NCI-H2171 treated with DMSO at 0.1 percent for 48 hours (cell line): ENCODE measurements at regions not wholly inside any gene's neighbourhood (a gene's known extent, or its start where the extent isn't known, plus 50 kb on each side); places are given as distances from the start of the nearest gene placed in this dataset.
"Not testable (repeated sequence)": the region's sequence is repeated elsewhere in the genome, so short reads cannot be mapped to it uniquely, and the experiment has no call there.

Source experiments
- DNase-seq: peaks from one replicate; lab custom pipeline; 2025; lab: John Stamatoyannopoulos, UW

DNA sequence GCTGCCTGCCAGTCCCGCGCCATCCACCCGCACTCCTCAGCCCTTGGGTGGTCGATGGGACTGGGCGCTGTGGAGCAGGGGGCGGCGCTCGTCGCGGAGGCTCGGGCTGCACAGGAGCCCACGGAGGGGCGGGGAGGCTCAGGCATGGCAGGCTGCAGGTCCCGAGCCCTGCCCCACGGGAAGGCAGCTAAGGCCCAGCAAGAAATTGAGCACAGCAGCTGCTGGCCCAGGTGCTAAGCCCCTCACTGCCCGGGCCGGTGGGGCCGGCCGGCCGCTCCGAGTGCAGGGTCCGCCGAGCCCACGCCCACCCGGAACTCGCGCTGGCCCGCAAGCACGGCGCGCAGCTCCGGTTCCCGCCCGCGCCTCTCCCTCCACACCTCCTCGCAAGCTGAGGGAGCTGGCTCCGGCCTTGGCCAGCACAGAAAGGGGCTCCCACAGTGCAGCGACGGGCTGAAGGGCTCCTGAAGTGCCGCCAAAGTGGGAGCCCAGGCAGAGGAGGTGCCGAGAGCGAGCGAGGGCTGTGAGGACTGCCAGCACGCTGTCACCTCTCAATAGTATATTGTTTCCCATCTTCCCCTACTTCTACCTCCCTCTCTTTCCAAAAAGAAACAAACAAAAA, 219.6 kb downstream of the BAMBI start:
- not testable (repeated sequence) for DNase-seq

DNA sequence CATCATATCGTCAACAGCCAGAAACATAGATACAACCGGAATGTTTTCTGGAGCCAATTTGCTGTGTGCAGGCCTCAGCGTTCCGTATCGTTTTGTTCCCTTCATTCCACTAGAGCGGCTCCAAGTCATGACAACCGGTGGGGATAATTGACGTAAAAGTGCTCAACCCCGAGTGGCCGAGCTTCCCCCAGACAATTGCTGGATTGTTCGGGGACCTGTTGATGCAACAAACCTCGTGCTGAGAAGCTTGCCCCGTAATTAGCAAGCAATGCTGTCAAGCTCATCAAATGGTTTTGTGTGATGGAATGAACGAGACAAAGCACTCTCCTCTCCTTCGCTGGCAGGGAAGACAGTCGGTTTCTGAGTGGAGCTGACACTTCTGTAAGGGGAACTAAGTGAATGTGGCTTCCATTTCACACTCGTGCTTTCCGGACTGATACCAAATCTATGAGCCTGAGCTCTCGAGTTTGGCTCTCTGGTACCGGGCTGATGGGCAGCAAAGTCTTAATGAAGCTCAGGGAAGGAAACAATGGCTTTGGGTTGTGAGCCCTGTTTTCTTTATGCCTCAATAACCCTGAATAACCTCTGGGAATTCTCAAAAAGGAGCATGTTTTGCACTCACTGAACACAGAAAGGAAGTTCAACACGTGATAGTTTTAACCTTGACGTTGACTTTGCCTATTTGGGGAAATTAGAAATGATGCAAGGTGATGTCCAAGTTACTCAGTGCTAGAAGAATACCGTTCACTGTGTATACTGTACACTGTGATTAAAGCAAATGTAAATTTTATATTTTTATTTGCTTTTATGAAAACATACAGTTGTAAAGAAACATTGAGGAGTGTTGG, 220.5 kb downstream of the BAMBI start:
- DNase-seq: no peak

GRCh38 chr10:28902215-28902614, 224.9 kb downstream of the BAMBI start:
- no peak for DNase-seq

GRCh38 chr10:28903063-28903462, 225.7 kb downstream of the BAMBI start:
- no peak for DNase-seq

DNA sequence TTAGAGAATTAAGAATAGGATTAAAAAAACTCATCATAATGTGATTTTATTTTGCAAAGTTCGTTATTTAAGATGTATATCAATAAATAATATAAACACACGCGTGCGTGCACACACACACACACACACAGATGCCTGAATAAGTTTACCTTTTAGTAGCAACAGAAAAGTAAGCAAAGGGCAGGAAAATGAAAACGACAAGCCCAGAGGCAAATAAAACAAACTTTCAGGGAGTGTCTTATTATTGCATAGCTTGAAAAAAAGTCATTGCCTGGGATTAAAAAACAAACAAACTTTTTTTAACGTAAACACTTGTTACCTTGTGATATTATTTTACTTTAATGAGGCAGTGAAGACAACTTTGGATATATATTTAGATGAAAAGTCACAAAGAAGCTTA, 226.4 kb downstream of the BAMBI start:
- DNase-seq: no peak

DNA sequence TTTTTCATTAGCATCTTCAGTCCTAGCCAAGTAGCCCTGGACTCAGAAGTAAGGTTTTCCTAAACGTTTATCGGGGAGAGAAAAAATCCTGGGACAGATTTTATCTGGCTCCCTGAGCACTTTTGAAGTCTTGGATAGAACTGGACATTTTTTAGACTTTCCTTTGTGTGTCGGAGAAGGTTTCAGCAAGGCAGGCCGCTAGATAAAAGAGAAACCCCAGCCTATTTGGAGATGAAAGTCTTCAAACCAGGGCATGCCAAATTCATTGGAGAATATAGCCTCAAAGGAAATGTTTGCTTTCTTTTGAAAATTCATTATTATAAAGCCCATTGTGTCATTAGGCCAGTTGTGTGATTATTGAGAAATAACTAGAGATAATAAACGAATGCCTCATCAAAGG, 228.1 kb downstream of the BAMBI start:
- no peak for DNase-seq

DNA sequence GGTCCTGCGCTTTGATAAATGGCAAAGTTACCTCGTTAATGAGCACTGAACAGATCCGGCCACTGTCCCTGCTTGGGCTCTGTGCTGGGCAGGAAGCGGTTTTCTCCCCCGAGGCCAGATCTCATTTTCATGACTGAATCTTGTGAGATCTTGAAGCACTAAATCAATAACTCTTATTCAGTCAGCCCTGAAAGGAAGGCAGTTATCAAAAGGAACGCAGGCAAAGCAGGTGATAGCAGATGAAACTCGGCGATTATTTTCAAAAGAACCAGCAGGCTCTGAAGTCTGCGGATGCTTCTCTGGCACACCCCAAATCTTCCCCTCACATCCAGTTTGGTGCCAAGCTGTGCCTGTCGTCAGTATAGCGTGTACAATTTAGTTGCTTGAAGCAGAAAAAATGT, 228.7 kb downstream of the BAMBI start:
- DNase-seq: no peak

DNA sequence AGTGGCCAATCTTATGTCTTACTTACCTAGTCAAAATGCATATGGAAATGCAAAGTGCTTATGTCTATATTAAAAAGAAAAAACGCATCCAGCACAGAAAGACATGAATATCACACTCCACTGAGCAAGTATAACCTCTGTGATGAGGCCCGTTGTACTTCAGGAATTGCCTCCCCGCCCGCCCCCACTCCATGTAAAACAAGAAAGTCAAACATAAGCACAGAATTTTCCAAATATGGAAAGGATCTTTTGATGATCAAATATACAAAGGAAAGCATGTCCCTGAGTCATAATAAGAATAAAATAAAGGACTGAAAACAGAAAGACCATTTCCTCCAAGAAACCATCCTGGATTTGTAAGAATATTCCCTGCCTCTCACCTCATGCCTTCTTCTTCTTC, 229.1 kb downstream of the BAMBI start:
- DNase-seq: no peak

GRCh38 chr10:28906934-28907333, 229.6 kb downstream of the BAMBI start:
- DNase-seq: no peak

DNA sequence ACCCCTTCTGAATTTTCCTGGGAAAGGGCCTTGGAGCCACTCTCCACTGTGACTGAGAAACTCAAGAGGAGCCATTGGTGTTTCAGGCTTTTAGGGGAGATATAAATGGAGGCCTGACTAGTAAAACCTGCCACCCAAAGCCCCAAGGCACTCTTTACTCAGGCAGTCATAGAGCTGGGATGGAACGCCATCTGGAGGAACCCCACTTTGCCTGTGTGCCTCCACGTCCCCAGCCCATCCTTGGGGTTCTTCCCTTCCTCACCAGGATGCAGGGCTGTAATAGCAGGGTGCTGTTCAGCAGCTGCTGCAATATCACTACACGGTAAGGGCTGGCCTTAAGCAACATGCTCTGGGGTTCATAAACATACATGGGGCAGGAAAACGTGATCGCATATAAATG, 232.6 kb downstream of the BAMBI start:
- no peak for DNase-seq

- no peak for DNase-seq
Observed at GRCh38 chr10:28910956-28911355, 233.6 kb downstream of the BAMBI start.

DNA sequence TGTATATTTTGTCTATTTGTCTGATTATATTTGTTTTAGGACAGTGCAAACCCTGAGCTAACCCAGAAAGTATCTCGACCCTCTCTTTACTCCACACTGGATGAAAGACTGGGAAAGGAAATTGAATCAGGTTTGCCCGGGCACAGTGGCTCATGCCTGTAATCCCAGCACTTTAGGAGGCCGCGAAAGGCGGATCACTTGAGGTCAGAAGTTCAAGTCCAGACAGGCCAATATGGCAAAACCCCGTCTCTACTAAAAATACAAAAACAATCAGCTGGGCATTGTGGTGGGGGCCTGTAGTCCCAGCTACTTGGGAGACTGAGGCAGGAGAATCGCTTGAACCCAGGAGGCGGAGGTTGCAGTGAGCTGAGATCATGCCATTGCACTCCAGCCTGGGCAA, 234.2 kb downstream of the BAMBI start:
- not testable (repeated sequence) for DNase-seq

GRCh38 chr10:28912017-28912783, 234.9 kb downstream of the BAMBI start:
- no peak for DNase-seq

DNA sequence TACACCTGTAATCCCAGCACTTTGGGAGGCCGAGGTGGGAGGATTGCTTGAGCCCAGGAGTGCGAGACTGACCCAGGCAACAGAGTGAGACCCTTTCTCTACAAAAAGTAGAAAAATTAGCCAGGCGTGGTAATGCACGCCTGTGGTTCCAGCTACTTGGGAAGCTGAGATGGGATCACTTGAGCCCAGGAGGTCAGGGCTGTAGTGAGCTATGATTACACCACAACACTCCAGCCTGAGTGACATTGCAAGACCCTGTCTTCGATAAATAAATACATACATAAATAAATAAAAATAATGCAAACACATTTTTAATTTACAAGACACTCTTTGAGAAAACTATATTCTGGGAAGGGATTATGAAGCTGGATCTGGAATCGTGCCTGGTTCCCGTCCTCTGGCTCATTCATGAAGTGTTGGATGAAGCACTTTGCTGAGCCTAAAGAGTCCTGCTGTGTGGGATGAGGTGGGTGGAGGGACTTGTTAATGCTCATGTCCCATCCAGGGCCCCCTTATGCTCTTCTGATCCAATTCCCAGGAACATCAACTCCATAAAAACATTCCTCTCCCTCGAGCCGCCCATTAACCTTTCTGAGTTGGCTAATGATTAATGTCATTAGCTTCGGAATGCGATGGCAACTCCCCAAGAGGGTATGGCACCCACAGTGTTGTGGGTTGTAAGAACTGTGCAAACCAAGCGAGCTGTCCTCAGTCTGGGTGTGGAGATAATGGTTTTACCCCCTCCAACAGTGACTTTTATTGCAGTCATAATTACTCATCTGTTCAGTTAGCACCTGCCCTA, 236.3 kb downstream of the BAMBI start:
- DNase-seq: no peak

GRCh38 chr10:28914701-28915100, 237.4 kb downstream of the BAMBI start:
- DNase-seq: no peak

DNA sequence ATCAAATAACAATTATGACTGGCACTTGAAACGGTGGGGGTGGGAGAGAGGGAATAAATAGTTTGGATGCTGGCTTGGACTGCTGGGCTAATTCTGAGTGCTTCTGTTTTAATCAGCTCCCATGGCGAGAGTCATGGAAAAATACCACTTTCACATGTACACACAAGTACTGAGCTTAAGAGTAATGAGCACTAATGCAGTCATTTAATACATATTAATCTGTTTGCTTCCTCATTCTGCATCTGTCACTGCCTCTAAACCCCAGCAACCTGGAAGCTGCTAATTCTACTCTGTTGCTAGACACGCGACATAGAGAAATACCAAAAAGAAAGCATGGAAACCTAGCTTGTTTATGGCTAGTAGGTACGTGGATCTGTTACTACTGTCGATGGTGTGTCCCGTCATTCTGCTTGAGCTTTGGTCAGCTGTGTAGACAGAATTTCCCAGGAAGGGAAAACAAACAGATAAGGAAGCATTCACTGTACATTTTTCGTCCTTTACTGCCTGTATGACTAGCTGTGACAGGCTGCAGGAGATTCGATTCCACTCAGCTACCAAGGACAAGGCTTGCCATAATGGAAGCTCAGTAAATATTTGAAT, 238.8 kb downstream of the BAMBI start:
- DNase-seq: no peak

DNA sequence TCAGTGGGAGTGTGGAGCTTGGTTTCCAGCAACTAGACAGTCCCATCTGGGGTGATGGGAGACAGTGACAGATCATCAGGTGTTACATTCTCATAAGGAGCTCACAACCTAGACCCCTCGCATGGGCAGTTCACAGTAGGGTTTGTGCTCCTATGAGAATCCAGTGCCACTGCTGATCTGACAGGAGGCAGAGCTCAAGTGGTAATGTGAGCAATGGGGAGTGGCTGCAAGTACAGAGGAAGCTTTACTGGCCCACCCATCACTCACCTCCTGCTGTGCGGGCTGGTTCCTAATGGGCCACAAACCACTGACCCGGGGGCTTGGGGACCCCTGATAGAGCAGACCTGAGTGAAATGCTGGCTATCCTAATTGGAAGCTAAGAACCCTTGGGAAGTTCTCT, 242.8 kb downstream of the BAMBI start:
- no peak for DNase-seq

DNA sequence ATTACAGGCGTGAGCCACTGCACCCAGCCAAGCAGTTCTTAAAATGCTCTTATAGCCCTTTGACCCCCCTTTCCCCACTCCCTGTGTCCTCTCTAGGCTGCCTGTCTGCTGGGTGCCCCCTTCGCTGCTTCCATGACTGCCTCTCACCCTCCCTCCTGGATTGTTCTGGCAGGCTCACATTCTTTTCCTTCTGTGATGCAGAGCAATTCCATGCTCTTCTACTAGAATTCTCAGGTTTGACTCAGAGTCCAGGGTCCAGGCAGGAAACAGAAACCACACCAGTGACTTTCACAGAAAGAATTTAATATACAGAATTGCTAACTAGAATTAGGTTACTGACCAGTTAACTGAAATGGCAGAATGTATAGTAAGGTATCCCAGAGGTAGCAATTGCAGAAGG, 244.8 kb downstream of the BAMBI start:
- no peak for DNase-seq

DNA sequence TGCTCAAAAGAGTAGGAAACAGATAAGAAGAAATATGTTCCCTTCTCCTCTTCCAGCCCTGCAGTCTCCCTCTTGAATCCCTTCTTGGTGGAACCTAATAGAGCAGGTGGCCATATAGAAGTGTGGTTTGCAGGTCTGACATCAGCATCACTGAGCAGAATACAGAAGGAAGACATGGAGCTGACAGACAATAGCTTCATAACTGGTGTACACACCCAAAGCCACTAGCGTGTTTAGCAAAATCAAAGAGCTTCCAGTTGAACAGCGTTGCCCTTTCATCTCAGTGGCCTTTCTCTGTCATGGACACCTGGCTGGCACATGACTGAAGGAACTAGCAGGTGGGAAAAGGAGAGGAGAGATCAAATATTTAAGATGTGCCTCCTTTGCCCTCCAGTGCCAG, 245.5 kb downstream of the BAMBI start:
- no peak for DNase-seq

DNA sequence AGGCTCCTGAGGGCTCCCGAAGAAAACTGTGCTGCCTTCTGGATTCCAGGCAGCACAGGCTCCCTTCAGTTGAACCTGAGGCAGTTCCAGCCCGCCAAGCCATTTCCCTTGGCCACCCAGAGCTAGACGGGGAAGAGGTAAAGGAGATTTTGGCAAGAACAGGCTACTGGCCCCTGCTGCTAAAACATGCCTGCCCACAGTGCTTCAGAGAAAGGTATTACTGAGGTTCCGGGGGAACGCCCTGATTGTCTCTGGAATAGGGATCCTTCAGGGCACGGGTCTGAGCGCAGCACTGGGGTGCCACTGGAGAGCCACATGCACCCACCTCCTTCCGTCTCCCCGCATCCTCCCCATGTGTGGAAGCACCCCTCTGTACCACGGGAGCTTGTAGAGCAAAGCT, 247.4 kb downstream of the BAMBI start:
- DNase-seq: no peak

GRCh38 chr10:28925121-28925663, 247.9 kb downstream of the BAMBI start:
- DNase-seq: no peak
